Neural progenitor cell (in vitro differentiated cells): ENCODE measurements at regions not wholly inside any gene's neighbourhood (a gene's known extent, or its start where the extent isn't known, plus 50 kb on each side); places are given as distances from the start of the nearest gene placed in this dataset.

Experiments used
- DNase-seq: peaks from one replicate; pipeline ENCODE4 v3.0.0-alpha.2; 2016; ENCODE audit warnings: low spot score
- H2AFZ ChIP-seq: fragments of 200-600 bp; sonication (generic); replicated peaks from 2 replicates; pipeline ENCODE4 v1.6.1; 2016; ENCODE audit warnings: antibody characterized with exemption
- H3F3A ChIP-seq: fragments of 200-600 bp; sonication (generic); 2 replicates; pipeline ENCODE4 v1.6.1; 2016; ENCODE audit warnings: antibody characterized with exemption, low read depth
- H3K27ac ChIP-seq: fragments of 200-600 bp; sonication (generic); 2 replicates; pipeline ENCODE4 v1.5.1; 2016; ENCODE audit warnings: mild to moderate bottlenecking
- H3K27me3 ChIP-seq: fragments of 200-600 bp; sonication (generic); 2 replicates; pipeline ENCODE4 v1.6.1; 2016; ENCODE audit warnings: mild to moderate bottlenecking, moderate library complexity
- H3K36me3 ChIP-seq: fragments of 200-600 bp; sonication (generic); 2 replicates; pipeline ENCODE4 v1.5.1; 2016
- H3K4me1 ChIP-seq: fragments of 200-600 bp; sonication (generic); 2 replicates; pipeline ENCODE4 v1.6.1; 2016; ENCODE audit warnings: mixed run types
- H3K4me2 ChIP-seq: fragments of 200-600 bp; sonication (generic); 2 replicates; pipeline ENCODE4 v1.6.1; 2016
- H3K4me3 ChIP-seq: fragments of 200-600 bp; sonication (generic); 2 replicates; pipeline ENCODE4 v1.5.1; 2016
- H3K79me2 ChIP-seq: fragments of 200-600 bp; sonication (generic); 2 replicates; pipeline ENCODE4 v1.6.1; 2016; ENCODE audit warnings: low read depth
- H3K9ac ChIP-seq: fragments of 200-600 bp; sonication (generic); 2 replicates; pipeline ENCODE4 v1.6.1; 2016
- H3K9me3 ChIP-seq: fragments of 200-600 bp; sonication (generic); 2 replicates; pipeline ENCODE4 v1.5.1; 2016; ENCODE audit warnings: low read depth
- H4K20me1 ChIP-seq: fragments of 200-600 bp; sonication (generic); 2 replicates; pipeline ENCODE4 v1.6.1; 2016; ENCODE audit warnings: low read depth
- H3K27ac Mint-ChIP-seq: 3 replicates; pipeline ENCODE4 v1.8.0; 2021; ENCODE audit warnings: mixed read lengths
- H3K27me3 Mint-ChIP-seq: 2 replicates; pipeline ENCODE4 v1.8.0; 2022; ENCODE audit warnings: low read depth, mild to moderate bottlenecking, inconsistent platforms, moderate library complexity, mixed read lengths; ENCODE audit not compliant: insufficient read depth
- H3K36me3 Mint-ChIP-seq: 3 replicates; pipeline ENCODE4 v1.8.0; 2021; ENCODE audit warnings: mixed read lengths
- H3K4me1 Mint-ChIP-seq: 3 replicates; pipeline ENCODE4 v1.8.0; 2021; ENCODE audit warnings: mixed read lengths
- H3K4me3 Mint-ChIP-seq: 3 replicates; pipeline ENCODE4 v1.8.0; 2021; ENCODE audit warnings: mild to moderate bottlenecking, moderate library complexity, mixed read lengths
- H3K9me3 Mint-ChIP-seq: 3 replicates; pipeline ENCODE4 v1.8.0; 2020; ENCODE audit warnings: mixed read lengths
- CTCF ChIP-seq: fragments of 200-600 bp; sonication (generic); IDR thresholded peaks from 2 replicates; pipeline ENCODE4 v1.5.1; 2017; ENCODE audit warnings: antibody characterized with exemption, mild to moderate bottlenecking
- EZH2 ChIP-seq: fragments of 200-600 bp; sonication (generic); IDR thresholded peaks from 2 replicates; pipeline ENCODE4 v1.6.1; 2017; ENCODE audit warnings: antibody characterized with exemption, mild to moderate bottlenecking, moderate library complexity
- EZH2phosphoT487 ChIP-seq: fragments of 200-600 bp; sonication (generic); IDR thresholded peaks from 2 replicates; pipeline ENCODE4 v1.6.1; 2017; ENCODE audit warnings: antibody characterized with exemption

- H3K4me3 Mint-ChIP-seq, result no peak overlapping the region
These were observed 134.5 kb upstream of the IL15 start for GRCh38 chr4:141501931-141502330.

GRCh38 chr4:141502755-141503154 is 133.6 kb upstream of the IL15 start:
- H3K36me3 ChIP-seq, result no peaks in the 10 kb centered on the region
- no peaks in the 10 kb centered on the region for H3F3A ChIP-seq
- no peaks in the 10 kb centered on the region for H3K27me3 ChIP-seq
- no peaks in the 10 kb centered on the region for H4K20me1 ChIP-seq
- no peaks in the 10 kb centered on the region for H3K4me1 ChIP-seq
- no peak for TF ChIP-seq EZH2
- TF ChIP-seq EZH2phosphoT487, result no peak
- no peak for TF ChIP-seq CTCF
- H3K4me3 ChIP-seq, result no peak overlapping the region
- no peak overlapping the region for H3K9ac ChIP-seq
- no peaks in the 10 kb centered on the region for H3K79me2 ChIP-seq
- H2AFZ ChIP-seq, result no peak overlapping the region
- H3K9me3 Mint-ChIP-seq, result no peaks in the 10 kb centered on the region
- H3K9me3 ChIP-seq, result no peaks in the 10 kb centered on the region
- H3K36me3 Mint-ChIP-seq, result no peaks in the 10 kb centered on the region
- DNase-seq, result no peak
- H3K27ac ChIP-seq, result no peak overlapping the region
- H3K27me3 Mint-ChIP-seq, result no peaks in the 10 kb centered on the region
- no peak overlapping the region for H3K4me2 ChIP-seq
- H3K4me1 Mint-ChIP-seq, result no peaks in the 10 kb centered on the region
- no peak overlapping the region for H3K27ac Mint-ChIP-seq
- H3K4me3 Mint-ChIP-seq, result no peak overlapping the region

More at GRCh38 chr4:141501931-141502330, 134.5 kb upstream of the IL15 start:
- Histone ChIP-seq H3K4me1 (no peaks in the 10 kb centered on the region), H3K4me2 (no peak overlapping the region), H3K79me2 (no peaks in the 10 kb centered on the region), H3K9ac (no peak overlapping the region), H3F3A (no peaks in the 10 kb centered on the region), H3K9me3 (no peaks in the 10 kb centered on the region), H2AFZ (no peak overlapping the region), H3K27ac (no peak overlapping the region), H3K27me3 (no peaks in the 10 kb centered on the region), H3K4me3 (no peak overlapping the region), H4K20me1 (no peaks in the 10 kb centered on the region), H3K36me3 (no peaks in the 10 kb centered on the region)
- H3K27ac Mint-ChIP-seq, result no peak overlapping the region
- TF ChIP-seq EZH2 (no peak), CTCF (no peak), EZH2phosphoT487 (no peak)
- no peaks in the 10 kb centered on the region for H3K9me3 Mint-ChIP-seq
- no peak for DNase-seq
- H3K27me3 Mint-ChIP-seq, result no peaks in the 10 kb centered on the region
- no peaks in the 10 kb centered on the region for H3K36me3 Mint-ChIP-seq
- H3K4me1 Mint-ChIP-seq, result no peaks in the 10 kb centered on the region

GRCh38 chr4:141503260-141503659 is 133.1 kb upstream of the IL15 start:
- TF ChIP-seq EZH2 (no peak), CTCF (no peak), EZH2phosphoT487 (no peak)
- no peak overlapping the region for H2AFZ ChIP-seq
- no peaks in the 10 kb centered on the region for H3K36me3 Mint-ChIP-seq
- H3K79me2 ChIP-seq, result no peaks in the 10 kb centered on the region
- no peaks in the 10 kb centered on the region for H3K9me3 Mint-ChIP-seq
- no peaks in the 10 kb centered on the region for H3K9me3 ChIP-seq
- H3K27me3 ChIP-seq, result no peaks in the 10 kb centered on the region
- no peaks in the 10 kb centered on the region for H3K4me1 ChIP-seq
- H3K4me3 ChIP-seq, result no peak overlapping the region
- no peak overlapping the region for H3K9ac ChIP-seq
- no peaks in the 10 kb centered on the region for H3K4me1 Mint-ChIP-seq
- H3K4me3 Mint-ChIP-seq, result no peak overlapping the region
- no peaks in the 10 kb centered on the region for H3F3A ChIP-seq
- H3K27ac Mint-ChIP-seq, result no peak overlapping the region
- H4K20me1 ChIP-seq, result no peaks in the 10 kb centered on the region
- H3K27ac ChIP-seq, result no peak overlapping the region
- no peaks in the 10 kb centered on the region for H3K27me3 Mint-ChIP-seq
- DNase-seq, result no peak
- no peak overlapping the region for H3K4me2 ChIP-seq
- no peaks in the 10 kb centered on the region for H3K36me3 ChIP-seq

- Mint-ChIP-seq H3K27me3 (no peaks in the 10 kb centered on the region), H3K36me3 (no peaks in the 10 kb centered on the region), H3K4me3 (no peak overlapping the region), H3K27ac (no peak overlapping the region), H3K9me3 (peaks cover 6% of the 10 kb centered on the region), H3K4me1 (no peaks in the 10 kb centered on the region)
- H3K4me2 ChIP-seq, result no peak overlapping the region
- TF ChIP-seq CTCF, result no peak
- no peak for TF ChIP-seq EZH2phosphoT487
- no peak for TF ChIP-seq EZH2
- no peak overlapping the region for H3K9ac ChIP-seq
- H3K79me2 ChIP-seq, result no peaks in the 10 kb centered on the region
- H4K20me1 ChIP-seq, result no peaks in the 10 kb centered on the region
- H3K4me3 ChIP-seq, result no peak overlapping the region
- H3K36me3 ChIP-seq, result no peaks in the 10 kb centered on the region
- no peak overlapping the region for H2AFZ ChIP-seq
- H3K4me1 ChIP-seq, result no peaks in the 10 kb centered on the region
- no peak for DNase-seq
- H3K27ac ChIP-seq, result no peak overlapping the region
- no peaks in the 10 kb centered on the region for H3K27me3 ChIP-seq
- H3K9me3 ChIP-seq, result no peaks in the 10 kb centered on the region
- H3F3A ChIP-seq, result no peaks in the 10 kb centered on the region
These were observed 125.3 kb upstream of the IL15 start for GRCh38 chr4:141511055-141511454.
